CD4-positive, CD25-positive, alpha-beta regulatory T cell (primary cell): ENCODE measurements at regions not wholly inside any gene's neighbourhood (a gene's known extent, or its start where the extent isn't known, plus 50 kb on each side); places are given as distances from the start of the nearest gene placed in this dataset.
A peak's percentile ranks its signal among the peaks of the same experiment; 100 is the strongest.

ENCODE experiments used
- ATAC-seq, 2 donors: fragments of 150-1000 bp; cut with Tn5 transposase; one replicate each; pipeline ENCODE4 v1.10.0; 2021; ENCODE audit warnings: low read depth in 2 of 2, moderate number of reproducible peaks in 2 of 2, moderate library complexity in 1 of 2
- DNase-seq, 3 donors: peaks; one replicate each; pipeline versions ENCODE4 v3.0.0 to v3.0.0-alpha.2; 2012 to 2022; ENCODE audit warnings: mixed read lengths in 1 of 3
- H3K27ac ChIP-seq: one replicate; pipeline ENCODE4 v1.7.0; 2013; ENCODE audit warnings: mild to moderate bottlenecking, low read length; ENCODE audit not compliant: insufficient read depth, poor library complexity, severe bottlenecking
- H3K27me3 ChIP-seq: one replicate; pipeline ENCODE4 v1.7.0; 2013; ENCODE audit warnings: low read length; ENCODE audit not compliant: control insufficient read depth, insufficient read depth
- H3K36me3 ChIP-seq: one replicate; pipeline ENCODE4 v1.7.0; 2013; ENCODE audit warnings: mild to moderate bottlenecking, low read length, moderate library complexity; ENCODE audit not compliant: control insufficient read depth, insufficient read depth
- H3K4me1 ChIP-seq: 2 replicates; pipeline ENCODE4 v1.7.0; 2013; ENCODE audit warnings: mild to moderate bottlenecking, low read length; ENCODE audit not compliant: insufficient read depth, control insufficient read depth, poor library complexity, severe bottlenecking
- H3K4me3 ChIP-seq: one replicate; pipeline ENCODE4 v1.7.0; 2013; ENCODE audit warnings: low read depth, mild to moderate bottlenecking, low read length, moderate library complexity
- H3K9me3 ChIP-seq, 2 experiments: 1 replicate in 1 of 2; 2 replicates in 1 of 2; pipeline ENCODE4 v1.7.0; 2013; ENCODE audit warnings: low read length in 2 of 2, mild to moderate bottlenecking in 1 of 2, moderate library complexity in 1 of 2; ENCODE audit not compliant: control insufficient read depth in 2 of 2
- H3K27ac Mint-ChIP-seq, 3 donors: one replicate each; pipeline ENCODE4 v1.8.0; 2020 to 2022; ENCODE audit warnings: mild to moderate bottlenecking in 3 of 3, mixed read lengths in 3 of 3, moderate library complexity in 2 of 3
- H3K27me3 Mint-ChIP-seq: one replicate; pipeline ENCODE4 v1.8.0; 2022; ENCODE audit warnings: mild to moderate bottlenecking, mixed read lengths
- H3K36me3 Mint-ChIP-seq: one replicate; pipeline ENCODE4 v1.8.0; 2020; ENCODE audit warnings: mixed read lengths
- H3K4me1 Mint-ChIP-seq, 4 donors: one replicate each; pipeline ENCODE4 v1.8.0; 2020 to 2022; ENCODE audit warnings: mixed read lengths in 4 of 4, mild to moderate bottlenecking in 1 of 4
- H3K4me3 Mint-ChIP-seq, 4 donors: one replicate each; pipeline ENCODE4 v1.8.0; 2020 to 2022; ENCODE audit warnings: mild to moderate bottlenecking in 4 of 4, mixed read lengths in 4 of 4, moderate library complexity in 3 of 4
- H3K9me3 Mint-ChIP-seq, 7 donors: one replicate each; pipeline ENCODE4 v1.8.0; 2020 to 2022; ENCODE audit warnings: mixed read lengths in 7 of 7, mild to moderate bottlenecking in 3 of 7, moderate library complexity in 2 of 7

GRCh38 chr6:3553254-3553653 is 96.4 kb upstream of the SLC22A23 start:
- Mint-ChIP-seq H3K27ac (no peak overlapping the region), H3K9me3 (peaks cover 0 to 8% (median 2%) of the 10 kb centered on the region in 7 donors), H3K36me3 (peaks cover 3% of the 10 kb centered on the region), H3K4me3 (no peak overlapping the region), H3K27me3 (peaks cover 26% of the 10 kb centered on the region), H3K4me1 (no peaks in the 10 kb centered on the region)
- Histone ChIP-seq H3K4me1 (no peaks in the 10 kb centered on the region), H3K9me3 (no peaks in the 10 kb centered on the region), H3K27me3 (no peaks in the 10 kb centered on the region), H3K27ac (no peak overlapping the region), H3K36me3 (no peaks in the 10 kb centered on the region), H3K4me3 (no peak overlapping the region)
- no peak for ATAC-seq
- DNase-seq = no peak

DNA sequence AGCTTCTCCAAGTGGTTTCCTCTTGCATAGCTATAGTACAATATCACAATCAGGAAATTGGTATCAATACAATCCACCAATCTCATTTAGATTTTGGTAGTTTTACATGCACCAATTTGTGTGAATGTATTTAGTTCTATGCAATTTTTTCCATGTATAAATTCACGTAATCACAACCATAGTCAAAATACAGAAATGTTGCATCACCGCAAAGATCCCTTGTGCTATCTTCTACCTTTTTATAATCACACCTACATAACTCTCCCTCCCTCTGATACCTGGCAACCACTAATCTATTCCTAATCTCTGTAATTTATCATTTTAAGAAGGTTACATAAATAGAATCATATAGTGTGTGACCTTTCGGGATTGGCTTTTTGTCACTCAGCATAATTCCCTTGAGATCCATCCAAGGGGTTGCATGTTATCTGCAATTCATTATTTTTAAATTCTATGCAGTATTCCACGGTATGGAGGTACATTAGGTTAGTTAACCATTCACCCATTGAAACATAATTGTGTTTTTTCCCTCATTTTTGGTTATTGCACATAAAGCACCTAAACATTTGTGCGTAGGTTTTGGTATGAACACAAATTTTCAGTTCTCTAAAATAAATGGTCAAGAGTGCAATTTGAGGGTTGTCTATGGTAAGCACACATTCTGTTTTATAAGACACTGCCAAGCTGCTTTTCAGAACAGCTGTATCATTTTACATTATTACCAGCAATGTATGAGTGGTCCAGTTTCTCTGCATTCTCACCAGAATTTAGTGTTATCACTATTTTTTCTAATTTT is 95.1 kb upstream of the SLC22A23 start:
- Histone ChIP-seq H3K27ac (no peak overlapping the region), H3K4me3 (no peak overlapping the region), H3K4me1 (no peaks in the 10 kb centered on the region), H3K27me3 (no peaks in the 10 kb centered on the region), H3K9me3 (no peaks in the 10 kb centered on the region), H3K36me3 (no peaks in the 10 kb centered on the region)
- DNase-seq (no peak), ATAC-seq (no peak)
- Mint-ChIP-seq H3K27me3 (peaks cover 16% of the 10 kb centered on the region), H3K4me1 (no peaks in the 10 kb centered on the region), H3K9me3 (peaks cover 0 to 8% (median 2%) of the 10 kb centered on the region in 7 donors), H3K36me3 (peaks cover 3% of the 10 kb centered on the region), H3K27ac (no peak overlapping the region), H3K4me3 (no peak overlapping the region)

GRCh38 chr6:3549314-3549940 is 92.6 kb upstream of the SLC22A23 start:
- DNase-seq (no peak), ATAC-seq (no peak)
- Histone ChIP-seq H3K9me3 (no peaks in the 10 kb centered on the region), H3K36me3 (no peaks in the 10 kb centered on the region), H3K4me1 (no peaks in the 10 kb centered on the region), H3K27ac (no peak overlapping the region), H3K27me3 (no peaks in the 10 kb centered on the region), H3K4me3 (no peak overlapping the region)
- Mint-ChIP-seq H3K4me1 (no peaks in the 10 kb centered on the region), H3K4me3 (no peak overlapping the region), H3K36me3 (peaks cover 3% of the 10 kb centered on the region), H3K9me3 (peaks cover 0 to 8% (median 2%) of the 10 kb centered on the region in 7 donors), H3K27ac (no peak overlapping the region), H3K27me3 (peaks cover 24% of the 10 kb centered on the region)

- H3K4me1 Mint-ChIP-seq = no peaks in the 10 kb centered on the region
- peaks cover 19% of the 10 kb centered on the region for H3K27me3 Mint-ChIP-seq
- H3K4me3 Mint-ChIP-seq = no peak overlapping the region
- peaks cover 0 to 4% (median 0%) of the 10 kb centered on the region in 7 donors for H3K9me3 Mint-ChIP-seq
- Histone ChIP-seq H3K27me3 (no peaks in the 10 kb centered on the region), H3K4me1 (no peaks in the 10 kb centered on the region), H3K36me3 (no peaks in the 10 kb centered on the region), H3K27ac (no peak overlapping the region), H3K4me3 (no peak overlapping the region), H3K9me3 (no peaks in the 10 kb centered on the region)
- DNase-seq = no peak
- peaks cover 3% of the 10 kb centered on the region for H3K36me3 Mint-ChIP-seq
- no peak overlapping the region for H3K27ac Mint-ChIP-seq
- ATAC-seq = no peak
Measured at GRCh38 chr6:3546121-3546520, 89.3 kb upstream of the SLC22A23 start.

GRCh38 chr6:3545156-3545555 is 88.3 kb upstream of the SLC22A23 start:
- peaks cover 0 to 4% (median 0%) of the 10 kb centered on the region in 7 donors for H3K9me3 Mint-ChIP-seq
- H3K27me3 Mint-ChIP-seq = peaks cover 19% of the 10 kb centered on the region
- Histone ChIP-seq H3K27ac (no peak overlapping the region), H3K27me3 (no peaks in the 10 kb centered on the region), H3K9me3 (no peaks in the 10 kb centered on the region), H3K4me3 (no peak overlapping the region), H3K36me3 (no peaks in the 10 kb centered on the region), H3K4me1 (no peaks in the 10 kb centered on the region)
- DNase-seq (no peak), ATAC-seq (no peak)
- H3K4me1 Mint-ChIP-seq = no peaks in the 10 kb centered on the region
- H3K27ac Mint-ChIP-seq = peak overlapping the region in 1 of 3 donors; percentile 11
- H3K36me3 Mint-ChIP-seq = peaks cover 3% of the 10 kb centered on the region
- no peak overlapping the region for H3K4me3 Mint-ChIP-seq

DNA sequence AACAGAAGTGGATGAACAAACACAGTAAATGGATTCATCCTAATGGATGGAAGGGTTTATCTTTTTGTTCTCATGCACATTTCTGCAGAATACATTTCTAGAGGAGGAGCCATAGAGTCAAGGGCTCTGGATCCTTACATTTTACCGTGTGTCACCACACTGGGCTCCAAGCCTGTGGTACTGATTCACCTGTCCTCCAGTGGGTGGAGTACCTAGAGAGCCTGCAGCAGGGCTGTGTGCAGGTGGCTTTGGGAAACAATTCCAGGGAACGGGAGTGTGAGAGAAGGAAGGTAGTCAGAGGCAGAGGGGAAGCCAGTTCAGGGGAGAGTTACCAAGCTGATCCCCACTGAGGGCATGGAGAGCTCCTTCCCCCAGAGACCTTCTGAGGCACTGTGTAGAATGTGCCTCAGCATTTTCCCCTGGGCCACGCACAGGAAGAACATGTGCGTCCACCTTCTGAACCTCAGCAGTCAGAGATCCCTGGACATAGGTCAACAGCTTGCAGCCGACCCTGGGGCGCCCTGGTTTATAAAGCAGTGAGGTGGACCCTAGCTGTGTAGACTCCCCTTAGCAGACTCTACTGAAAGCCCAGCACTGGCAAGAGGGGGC is 85.3 kb upstream of the SLC22A23 start:
- Histone ChIP-seq H3K4me1 (no peaks in the 10 kb centered on the region), H3K36me3 (no peaks in the 10 kb centered on the region), H3K9me3 (no peaks in the 10 kb centered on the region), H3K27ac (no peak overlapping the region), H3K27me3 (no peaks in the 10 kb centered on the region), H3K4me3 (no peak overlapping the region)
- H3K4me1 Mint-ChIP-seq = no peaks in the 10 kb centered on the region
- no peaks in the 10 kb centered on the region for H3K36me3 Mint-ChIP-seq
- H3K27me3 Mint-ChIP-seq = peaks cover 18% of the 10 kb centered on the region
- no peak overlapping the region for H3K4me3 Mint-ChIP-seq
- ATAC-seq (no peak), DNase-seq (no peak)
- H3K27ac Mint-ChIP-seq = peak overlapping the region in 1 of 3 donors; percentile 28
- peaks cover 0 to 2% (median 0%) of the 10 kb centered on the region in 7 donors for H3K9me3 Mint-ChIP-seq

DNA sequence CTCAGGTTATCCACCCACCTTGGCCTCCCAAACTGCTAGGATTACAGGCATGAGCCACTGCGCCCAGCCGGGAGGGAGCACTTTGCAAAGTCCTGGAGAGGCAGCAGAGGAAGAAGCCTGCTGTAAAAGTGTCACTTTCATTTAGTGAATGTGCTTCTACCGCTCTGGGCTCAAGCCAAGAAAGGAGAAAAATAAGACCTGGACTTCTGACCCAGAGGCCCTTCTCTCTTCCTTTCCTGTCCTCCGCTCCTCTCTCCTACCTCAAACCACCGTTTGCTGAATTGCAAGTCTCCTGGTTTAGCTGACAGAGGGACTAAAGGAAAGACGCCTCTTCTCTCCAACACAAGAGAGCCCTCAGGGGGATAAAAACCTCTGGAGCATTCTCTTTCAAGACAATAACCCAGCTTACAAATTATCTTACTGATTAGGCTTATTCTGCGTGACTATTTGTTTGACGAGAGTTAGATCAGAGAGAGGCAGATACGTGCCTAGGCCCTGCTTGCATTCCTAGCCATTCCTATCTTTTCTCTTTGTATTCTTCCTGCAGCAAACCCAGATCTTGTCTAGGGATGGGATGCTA is 84.2 kb upstream of the SLC22A23 start:
- H3K27ac Mint-ChIP-seq = no peak overlapping the region
- H3K9me3 ChIP-seq = no peaks in the 10 kb centered on the region

More for the DNA sequence above, 84.2 kb upstream of the SLC22A23 start:
- Histone ChIP-seq H3K4me1 (no peaks in the 10 kb centered on the region), H3K27me3 (no peaks in the 10 kb centered on the region), H3K27ac (no peak overlapping the region), H3K36me3 (no peaks in the 10 kb centered on the region), H3K4me3 (no peak overlapping the region)
- DNase-seq (no peak), ATAC-seq (no peak)
- Mint-ChIP-seq H3K4me3 (no peak overlapping the region), H3K4me1 (no peaks in the 10 kb centered on the region), H3K27me3 (peaks cover 16% of the 10 kb centered on the region), H3K36me3 (no peaks in the 10 kb centered on the region), H3K9me3 (peaks cover 0 to 2% (median 0%) of the 10 kb centered on the region in 7 donors)
